HG03521 (cell line): ENCODE measurements at regions not wholly inside any gene's neighbourhood (a gene's known extent, or its start where the extent isn't known, plus 50 kb on each side); places are given as distances from the start of the nearest gene placed in this dataset.
"Not testable (repeated sequence)": the region's sequence is repeated elsewhere in the genome, so short reads cannot be mapped to it uniquely, and the experiment has no call there.

ENCODE experiments used
- ATAC-seq: cut with Tn5 transposase; IDR thresholded peaks from one replicate; pipeline ENCODE4 v1.9.1; 2021; ENCODE audit warnings: mild to moderate bottlenecking, moderate library complexity; ENCODE audit not compliant: unreplicated experiment

DNA sequence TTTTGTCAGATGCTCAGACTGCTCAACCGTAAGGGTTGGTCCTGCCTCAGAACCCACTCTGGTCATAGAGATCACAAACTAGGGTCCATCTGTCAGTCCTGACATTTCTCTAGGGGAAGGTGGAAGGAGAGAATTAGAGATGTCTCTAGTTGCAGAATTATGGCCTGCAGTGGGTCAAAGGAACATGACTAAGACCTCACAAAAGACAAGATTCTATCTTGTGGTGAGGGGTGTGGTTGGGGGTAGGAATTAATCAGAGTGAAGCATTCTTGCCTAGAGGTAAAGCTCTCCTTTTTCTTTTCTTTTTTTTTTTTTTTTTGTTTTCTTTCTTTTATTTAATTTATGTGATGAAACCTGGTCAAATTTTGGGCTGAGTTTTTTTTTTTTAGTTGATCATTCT lies 558.1 kb downstream of the CD109 start:
- ATAC-seq: not testable (repeated sequence)

DNA sequence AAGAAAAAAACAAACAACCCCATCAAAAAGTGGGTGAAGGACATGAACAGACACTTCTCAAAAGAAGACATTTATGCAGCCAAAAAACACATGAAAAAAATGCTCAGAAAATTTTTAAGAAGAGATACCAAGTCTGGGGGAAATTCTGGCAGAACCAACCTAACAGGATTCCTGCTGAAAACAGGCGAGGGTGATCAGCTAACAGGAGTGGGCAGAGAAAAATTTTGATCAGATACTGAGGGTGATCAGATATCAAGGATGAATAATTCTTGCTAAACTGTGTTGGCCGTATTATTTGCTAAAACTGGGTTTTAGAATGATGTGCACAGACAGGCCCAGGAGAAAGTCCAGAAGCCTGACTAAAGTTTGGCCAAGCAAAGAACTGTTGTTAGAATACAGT lies 557.3 kb downstream of the CD109 start:
- ATAC-seq: no peak

DNA sequence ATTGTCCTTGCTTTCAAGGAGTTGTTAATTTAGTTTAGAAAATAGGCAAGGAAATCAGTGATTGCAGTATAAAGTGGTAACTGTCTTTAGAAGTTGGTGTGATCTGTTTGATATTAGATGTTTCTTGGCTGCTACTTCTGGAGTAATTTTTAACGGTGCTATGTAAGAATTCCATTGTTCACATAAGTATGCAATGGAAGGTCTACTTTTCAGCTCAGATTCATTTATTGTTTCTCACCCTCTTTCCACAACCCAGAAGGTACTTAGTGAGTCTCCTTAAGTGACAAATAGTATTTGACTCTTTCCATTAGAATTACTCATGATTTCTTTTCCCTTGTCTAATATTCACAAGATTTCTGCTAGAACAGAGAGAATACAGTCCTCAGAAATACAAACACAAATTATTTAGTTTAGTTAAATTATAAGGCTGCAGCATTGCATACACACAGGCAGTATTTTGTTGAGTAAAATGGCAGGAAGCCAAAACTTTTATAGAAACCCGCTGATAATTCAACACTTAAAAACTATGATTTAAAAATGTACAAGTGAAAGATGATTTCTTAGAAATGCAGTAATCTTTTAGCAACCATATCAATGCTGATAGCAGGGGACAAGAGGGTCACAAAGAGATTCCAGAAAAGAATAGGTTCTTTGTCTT lies 554.3 kb downstream of the CD109 start:
- ATAC-seq: no peak

DNA sequence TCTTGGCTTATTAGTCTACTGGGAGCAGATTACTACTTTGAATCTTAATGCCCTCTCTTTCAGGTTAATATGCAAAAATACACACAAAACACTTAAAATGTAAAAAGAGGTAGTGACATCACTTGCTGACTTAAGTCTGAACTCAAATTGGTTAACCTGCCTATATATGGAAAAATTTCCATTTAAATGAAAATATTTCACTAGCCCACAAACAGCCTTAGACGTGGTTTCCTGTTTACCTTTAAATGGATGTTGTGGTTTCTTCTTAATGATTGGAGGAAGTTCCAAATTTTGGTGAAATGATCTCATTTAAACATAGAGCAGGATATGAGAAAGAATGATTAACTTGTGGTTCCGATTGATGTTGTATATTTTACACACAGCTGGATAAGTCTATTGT lies 553.7 kb downstream of the CD109 start:
- no peak for ATAC-seq

DNA sequence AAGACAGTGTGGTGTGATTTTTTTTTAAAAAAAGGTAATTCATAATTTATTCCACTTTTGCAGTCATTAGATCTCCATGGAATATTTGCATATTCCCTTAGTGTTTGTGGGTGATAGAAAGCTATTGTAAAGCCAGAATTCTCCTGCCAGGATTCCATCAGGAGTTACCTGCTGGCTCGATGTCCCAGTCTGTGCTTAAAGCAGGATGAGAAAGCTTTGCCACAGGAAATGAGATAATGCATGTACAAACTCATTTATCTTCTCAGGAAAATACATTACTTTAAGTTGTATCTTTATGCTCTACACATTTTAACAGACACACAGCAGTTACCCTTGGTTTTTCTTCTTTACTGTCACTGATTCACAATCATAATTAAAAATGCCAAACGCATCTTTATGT lies 553.0 kb downstream of the CD109 start:
- ATAC-seq: no peak

DNA sequence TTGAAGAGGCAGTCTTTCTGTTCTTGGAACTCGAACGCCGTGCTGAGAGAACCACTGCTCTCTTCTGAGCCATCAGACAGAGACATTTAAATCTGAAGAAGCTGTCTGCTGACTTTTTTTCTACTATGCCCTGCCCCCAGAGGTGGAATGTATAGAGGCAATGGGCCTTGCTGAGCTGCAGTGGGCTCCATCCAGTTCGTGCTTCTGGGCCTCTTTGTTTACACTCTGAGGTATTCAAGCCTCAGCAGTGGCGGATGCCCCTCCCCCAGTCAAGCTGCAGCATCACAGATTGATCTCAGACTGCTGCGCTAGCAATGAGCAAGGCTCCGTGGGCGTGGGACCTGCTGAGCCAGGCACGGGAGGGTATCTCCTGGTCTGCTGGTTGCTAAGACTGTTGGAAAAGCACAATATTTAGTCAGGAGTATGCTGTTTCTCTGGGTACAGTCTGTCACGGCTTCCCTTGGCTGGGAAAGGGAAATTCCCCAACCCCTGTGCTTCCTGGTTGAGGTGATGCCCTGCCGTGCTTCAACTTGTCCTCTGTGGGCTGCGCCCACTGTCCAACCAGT lies 526.8 kb downstream of the CD109 start:
- ATAC-seq: no peak

DNA sequence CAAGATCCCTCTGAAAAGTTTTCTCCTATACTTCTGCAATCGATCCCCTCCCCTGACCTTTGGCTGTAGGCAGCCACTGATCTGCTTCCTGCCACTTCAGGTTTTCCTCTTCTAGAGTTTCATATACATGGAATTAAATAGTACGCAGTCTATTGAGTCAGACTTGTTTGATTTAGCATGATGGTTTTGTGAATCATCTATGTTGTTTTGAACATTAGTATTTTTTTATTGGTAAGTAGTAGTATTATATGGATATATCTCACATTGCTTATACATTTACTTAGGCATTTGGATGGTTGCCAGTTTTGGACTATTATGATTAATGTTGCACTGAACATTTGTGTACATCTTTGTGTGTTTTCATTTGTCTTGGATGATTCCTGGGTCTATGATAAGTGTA lies 518.0 kb downstream of the CD109 start:
- no peak for ATAC-seq

DNA sequence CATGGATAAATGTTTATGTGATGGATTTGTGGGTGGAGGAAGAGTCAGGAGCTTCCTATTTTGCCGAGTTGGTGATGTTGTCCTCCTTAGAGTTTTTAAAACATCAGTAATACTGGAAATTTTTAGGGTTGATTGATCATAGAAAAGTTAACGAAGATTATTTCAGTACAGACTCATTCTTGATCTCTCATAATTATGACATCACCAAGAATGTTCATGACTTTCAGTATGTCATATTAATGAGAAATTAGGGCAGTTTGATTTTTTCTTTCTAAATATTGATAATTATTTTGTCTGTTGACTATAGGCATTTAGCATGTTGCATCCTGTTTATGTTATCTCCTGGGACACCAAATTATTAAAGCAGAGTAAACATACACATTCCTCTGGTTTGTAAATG lies 512.2 kb downstream of the CD109 start:
- no peak for ATAC-seq

DNA sequence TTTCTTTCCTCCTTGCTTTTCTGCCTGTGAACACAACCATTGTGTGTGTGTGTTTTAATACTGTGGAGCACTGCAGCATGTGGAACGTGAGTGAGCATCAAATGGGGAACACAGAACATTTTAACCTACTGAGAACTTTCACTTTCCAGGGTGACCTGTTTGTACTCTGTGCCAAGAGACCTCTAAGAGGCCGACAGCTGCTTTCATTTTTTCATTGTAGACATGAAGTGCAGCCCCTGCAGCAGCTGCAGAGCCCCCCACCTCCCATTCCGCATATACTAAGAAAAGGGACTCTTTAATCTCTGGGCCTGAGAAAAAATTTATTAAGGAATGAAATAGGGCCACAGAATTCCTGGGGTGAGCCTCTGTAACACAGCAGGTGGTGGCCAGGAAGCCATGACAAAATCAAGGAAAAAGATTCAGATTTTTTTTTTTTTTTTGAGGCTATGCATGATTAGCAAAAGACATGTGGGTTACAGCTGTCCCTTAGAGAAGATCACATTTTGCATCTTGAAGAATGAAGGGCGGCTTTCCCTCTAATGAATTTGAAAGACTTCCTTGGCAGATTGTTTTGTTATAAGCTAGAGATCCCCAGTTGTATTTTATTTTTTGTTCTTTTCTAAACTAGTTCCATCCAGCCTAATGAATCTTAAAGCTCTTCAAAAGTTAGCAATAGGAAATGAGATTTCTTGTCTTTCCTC lies 503.4 kb downstream of the CD109 start:
- no peak for ATAC-seq

DNA sequence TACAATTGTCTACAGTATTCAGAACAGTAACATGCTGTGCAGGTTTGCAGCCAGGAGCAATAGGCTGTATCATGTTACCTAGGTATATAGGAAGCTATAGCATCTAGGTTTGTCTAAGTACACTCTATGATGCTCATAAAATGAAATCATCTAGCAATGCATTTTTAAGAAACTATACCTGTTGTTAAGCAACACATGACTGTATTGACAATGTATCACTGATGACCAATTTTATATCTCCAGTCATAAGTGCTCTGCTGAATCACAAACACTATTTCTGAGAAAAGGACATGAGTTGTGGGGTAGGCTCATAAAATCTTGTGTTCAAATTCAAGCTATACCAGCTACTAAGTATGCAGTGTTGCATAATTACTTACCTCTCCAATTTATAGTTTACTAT lies 501.3 kb downstream of the CD109 start:
- ATAC-seq: no peak

DNA sequence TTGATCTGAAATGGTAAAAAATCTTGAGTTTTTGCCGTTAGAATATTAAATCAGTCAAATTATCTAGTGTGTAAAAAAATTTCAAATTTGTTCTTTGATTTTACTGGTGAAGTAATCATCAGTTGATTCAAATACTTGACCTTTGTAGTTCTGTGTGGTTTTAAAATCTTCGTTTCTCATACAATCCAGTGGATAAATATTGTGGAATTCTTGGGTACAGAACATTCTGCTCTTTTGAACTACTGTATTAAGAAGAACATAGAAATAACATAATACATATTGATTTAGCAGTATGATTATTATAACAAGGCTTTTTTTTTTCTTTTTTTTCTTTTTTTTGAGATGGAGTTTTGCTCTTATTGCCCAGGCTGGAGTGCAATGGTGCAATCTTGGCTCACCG lies 491.8 kb downstream of the CD109 start:
- ATAC-seq: no peak

DNA sequence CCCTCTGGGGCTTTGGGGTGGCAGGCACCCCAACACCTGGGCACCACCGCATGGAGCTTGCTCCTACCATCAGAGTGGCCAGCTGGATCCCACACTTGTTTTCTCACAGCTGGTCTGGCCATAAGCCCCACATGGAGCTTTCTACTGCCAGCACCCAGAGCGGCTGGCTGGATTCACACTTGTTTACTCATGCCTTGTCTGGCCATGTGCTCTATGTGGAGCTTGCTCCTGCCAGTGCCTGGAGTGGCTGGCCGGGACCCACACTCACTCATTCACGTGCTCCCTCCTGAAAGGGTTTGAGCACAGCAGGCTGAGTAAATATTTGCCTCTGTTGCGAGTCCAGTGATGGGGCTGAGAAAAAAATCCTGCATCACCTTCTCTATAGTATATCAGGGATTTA lies 487.0 kb downstream of the CD109 start:
- ATAC-seq: no peak

DNA sequence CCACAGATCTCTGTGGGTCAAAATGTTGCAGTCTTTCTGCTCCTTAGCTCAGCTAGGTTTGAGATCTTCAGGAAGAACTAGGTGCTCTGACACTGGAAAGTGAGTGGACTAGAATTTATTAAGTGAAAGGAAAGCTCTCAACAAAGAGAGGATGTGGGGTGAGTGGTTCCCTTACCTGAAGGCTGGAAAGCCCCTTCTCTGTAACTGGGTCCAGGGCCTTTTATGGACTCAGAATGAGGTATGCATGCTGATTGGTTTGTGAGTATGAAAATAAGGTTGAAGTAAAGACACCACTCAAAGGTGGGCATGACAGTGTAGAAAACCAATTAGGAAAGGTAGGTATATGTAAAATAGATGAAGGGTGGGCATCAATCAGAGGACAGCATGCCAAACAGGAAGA lies 485.5 kb downstream of the CD109 start:
- ATAC-seq: no peak

DNA sequence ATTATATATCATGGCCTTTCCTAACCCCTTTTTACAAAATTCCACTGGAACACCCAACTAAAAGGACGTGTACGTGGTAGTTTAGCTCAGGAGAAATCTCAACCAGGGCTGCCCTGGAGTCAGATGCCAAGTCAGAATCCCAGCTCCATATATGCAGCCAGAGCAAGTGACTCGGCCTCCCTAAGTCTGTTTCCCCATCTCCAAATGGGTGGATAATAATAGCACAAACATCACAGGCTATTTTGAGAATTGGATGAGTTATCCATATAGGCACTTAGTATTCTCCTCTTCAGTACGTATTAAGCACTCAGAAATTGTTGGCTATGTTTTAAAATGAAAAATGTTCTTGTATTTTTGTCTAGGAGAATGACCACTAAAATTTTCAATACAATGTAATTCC lies 481.5 kb downstream of the CD109 start:
- no peak for ATAC-seq

DNA sequence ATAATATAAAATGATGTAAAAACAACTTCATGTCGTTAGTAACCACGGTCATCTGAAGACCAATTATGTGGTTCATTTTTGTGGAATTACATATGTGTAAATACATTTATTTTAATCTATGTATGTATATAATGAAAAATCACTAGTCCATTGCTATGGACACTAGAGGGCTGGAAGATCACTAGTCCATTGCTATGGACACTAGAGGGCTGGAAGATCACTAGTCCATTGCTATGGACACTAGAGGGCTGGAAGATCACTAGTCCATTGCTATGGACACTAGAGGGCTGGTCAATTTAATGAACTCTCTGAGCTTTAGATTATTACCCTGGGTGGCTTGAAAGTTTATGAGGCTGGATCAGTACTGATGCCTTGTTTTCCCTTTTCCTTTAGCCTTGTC lies 474.5 kb downstream of the CD109 start:
- ATAC-seq: not testable (repeated sequence)

DNA sequence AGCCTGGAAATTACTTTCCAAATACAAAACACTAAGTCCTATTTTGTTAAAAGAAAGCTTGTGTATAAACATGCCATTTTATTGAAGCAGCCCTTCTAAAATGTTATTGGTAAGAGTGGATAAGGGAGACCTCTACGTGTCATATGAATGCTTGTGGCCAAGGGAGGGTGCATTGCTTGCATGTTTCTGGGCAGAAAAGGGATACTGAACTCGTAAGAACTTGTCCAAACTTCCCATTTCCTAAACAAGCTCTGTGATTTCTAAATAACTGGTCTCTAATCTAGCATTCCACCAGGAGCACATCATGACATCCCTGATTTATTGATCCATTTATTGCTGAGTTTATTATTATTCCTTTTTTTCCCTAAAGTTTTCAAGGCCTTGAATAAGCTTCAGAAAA lies 474.1 kb downstream of the CD109 start:
- ATAC-seq: no peak

DNA sequence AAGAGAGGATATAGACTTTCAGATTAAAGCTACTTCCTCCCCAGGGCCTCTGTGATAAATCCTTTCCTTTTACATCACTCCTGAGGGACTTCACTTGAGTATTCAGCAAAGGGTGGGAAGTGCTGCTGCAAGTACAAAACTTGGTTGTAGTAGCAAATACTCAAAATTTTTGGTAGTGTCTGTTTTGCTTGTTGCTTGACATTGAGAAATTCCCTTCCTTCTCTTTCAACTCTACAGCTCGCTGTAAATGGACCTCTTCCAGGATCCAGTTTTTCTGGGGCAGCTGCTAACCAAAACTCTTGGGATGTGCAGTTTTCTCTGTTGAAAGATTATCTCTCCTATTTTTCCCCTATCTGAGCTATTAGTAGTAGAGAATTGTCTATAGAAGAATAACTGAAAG lies 472.0 kb downstream of the CD109 start:
- no peak for ATAC-seq

DNA sequence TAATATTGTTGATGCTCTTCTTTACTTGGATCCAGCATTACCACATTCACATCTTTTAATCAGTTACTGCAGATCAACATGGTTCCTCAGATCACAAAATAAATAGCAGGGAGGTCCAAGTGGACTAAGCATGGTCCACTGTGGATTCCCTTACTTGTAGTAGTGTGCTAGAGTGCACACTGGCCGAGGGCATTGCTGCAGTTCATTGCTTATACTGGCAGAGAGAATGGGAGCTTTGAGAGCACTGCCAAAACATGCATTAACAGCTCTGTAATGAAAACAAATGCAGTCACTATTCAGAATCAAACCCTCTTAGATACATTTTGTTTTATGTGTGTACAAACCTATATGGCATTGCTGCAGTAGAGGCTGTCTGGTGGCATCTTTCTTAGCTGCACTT lies 471.5 kb downstream of the CD109 start:
- no peak for ATAC-seq

DNA sequence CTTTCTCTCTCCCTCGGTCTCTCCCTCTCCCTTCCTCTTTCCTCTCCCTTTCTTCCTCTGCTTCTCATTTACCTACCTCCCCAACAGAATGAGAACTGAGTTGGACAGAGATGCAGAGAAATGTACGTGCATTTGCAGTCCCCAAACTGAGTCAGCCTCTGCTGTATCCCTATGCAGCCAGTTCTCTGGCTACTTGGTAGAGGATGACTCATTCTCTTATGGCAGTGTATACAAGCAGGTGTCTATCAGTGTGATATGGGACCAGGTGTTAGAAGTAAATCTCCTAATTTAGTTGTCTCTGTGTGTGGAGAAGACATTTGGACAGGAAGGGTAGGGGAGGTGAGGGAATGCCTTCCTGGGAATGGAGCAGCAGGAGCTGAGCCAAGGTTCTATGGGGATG lies 470.8 kb downstream of the CD109 start:
- ATAC-seq: no peak

DNA sequence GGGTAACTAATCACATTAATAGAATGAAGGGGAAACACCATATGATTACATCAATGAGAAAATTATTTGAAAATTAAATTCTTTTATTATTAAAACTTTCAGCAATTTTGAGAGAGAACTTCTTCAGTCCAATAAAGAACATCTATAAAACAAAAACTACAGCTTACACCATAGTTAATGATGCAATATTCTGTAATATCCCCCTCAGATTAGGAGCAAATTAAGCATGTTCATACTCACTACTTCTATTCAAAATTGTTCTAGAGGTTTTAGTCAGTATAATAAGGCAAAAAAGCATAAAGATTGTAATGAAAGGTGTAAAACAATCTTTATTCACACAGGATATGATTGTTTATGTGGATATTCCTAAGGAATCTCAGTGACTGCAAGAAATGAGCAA lies 465.4 kb downstream of the CD109 start:
- no peak for ATAC-seq

DNA sequence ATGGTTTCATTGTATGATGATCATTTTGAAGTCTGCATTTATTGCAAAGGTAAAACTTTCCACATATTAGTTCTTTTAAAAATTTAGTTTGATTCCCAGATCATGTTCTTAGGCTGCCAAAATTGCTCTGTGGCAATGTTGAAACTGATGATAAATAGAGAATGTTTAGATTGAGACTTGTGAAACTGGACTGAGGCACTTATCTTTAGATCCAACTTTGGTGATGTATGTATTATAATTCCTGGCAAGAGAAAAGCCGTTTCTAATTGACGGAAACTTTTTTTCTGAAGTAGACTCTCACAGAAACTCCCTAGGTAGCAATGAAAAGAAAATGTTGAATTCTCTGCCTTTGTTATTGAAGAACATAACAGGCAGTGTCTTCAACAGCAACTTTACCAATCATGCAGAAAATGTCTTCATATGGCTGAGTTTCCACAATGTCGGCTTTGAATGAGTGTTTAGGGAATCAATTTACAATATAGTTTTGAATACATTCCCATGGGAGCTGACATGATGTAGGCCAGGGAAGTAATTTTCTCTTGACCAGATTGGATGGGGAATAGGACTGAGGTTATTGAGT lies 456.2 kb downstream of the CD109 start:
- ATAC-seq: no peak

DNA sequence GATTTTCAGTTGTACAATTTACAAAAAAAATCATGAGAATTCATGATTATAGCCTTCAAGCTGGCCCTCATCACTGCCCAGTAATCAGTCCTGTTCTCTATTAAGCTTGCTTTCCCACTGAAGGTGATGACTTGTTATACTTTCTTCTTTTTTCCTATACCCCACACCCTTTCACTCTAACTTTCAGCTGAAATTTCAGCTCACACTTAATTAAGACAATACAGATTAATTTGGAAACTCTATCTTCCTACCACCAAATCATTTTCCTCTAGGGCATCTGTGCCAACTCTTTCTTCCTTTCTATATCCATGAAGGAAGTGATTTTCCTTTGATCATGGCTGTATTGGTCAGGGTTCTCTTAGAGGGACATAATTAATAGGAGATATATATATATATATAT lies 449.9 kb downstream of the CD109 start:
- no peak for ATAC-seq
